Kidney epithelial cell (primary cell): ENCODE measurements at regions not wholly inside any gene's neighbourhood (a gene's known extent, or its start where the extent isn't known, plus 50 kb on each side); places are given as distances from the start of the nearest gene placed in this dataset.
"Not testable (repeated sequence)": the region's sequence is repeated elsewhere in the genome, so short reads cannot be mapped to it uniquely, and the experiment has no call there.

ENCODE experiments used
- DNase-seq: peaks from one replicate; pipeline ENCODE4 v3.0.0-alpha.2; 2010; ENCODE audit warnings: low read depth
- H3K27me3 ChIP-seq: 2 replicates; pipeline ENCODE4 v1.6.0; 2011; ENCODE audit warnings: low read length; ENCODE audit not compliant: control insufficient read depth, insufficient read depth
- H3K36me3 ChIP-seq: 2 replicates; pipeline ENCODE4 v1.5.1; 2011; ENCODE audit warnings: low read length; ENCODE audit not compliant: control insufficient read depth, insufficient read depth
- H3K4me3 ChIP-seq: 2 replicates; pipeline ENCODE4 v1.5.1; 2011; ENCODE audit warnings: low read depth, mild to moderate bottlenecking, control low read depth, low read length

DNA sequence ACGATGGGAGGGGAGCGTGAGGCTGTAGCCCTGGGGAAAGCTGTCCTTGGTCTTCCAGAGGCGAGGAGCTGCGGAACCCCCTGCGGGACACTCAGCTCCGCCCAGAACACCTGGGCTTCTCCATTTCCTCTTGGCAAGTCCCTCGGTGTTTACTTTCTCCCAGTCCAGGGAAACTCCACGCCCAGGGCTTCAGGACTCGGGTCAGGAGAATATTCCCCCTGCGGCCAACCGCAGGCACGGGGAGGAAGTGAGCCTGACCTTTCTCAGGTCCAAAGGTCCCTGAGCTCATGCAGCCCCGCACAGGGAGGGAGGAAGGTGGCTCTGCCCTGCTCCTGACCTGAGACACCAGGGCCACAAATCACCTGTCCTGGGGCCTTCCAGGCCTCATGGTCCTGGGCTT, 5435.9 kb upstream of the TPTE start:
- H3K4me3 ChIP-seq, DNase-seq, H3K36me3 ChIP-seq, H3K27me3 ChIP-seq: not testable (repeated sequence)

DNA sequence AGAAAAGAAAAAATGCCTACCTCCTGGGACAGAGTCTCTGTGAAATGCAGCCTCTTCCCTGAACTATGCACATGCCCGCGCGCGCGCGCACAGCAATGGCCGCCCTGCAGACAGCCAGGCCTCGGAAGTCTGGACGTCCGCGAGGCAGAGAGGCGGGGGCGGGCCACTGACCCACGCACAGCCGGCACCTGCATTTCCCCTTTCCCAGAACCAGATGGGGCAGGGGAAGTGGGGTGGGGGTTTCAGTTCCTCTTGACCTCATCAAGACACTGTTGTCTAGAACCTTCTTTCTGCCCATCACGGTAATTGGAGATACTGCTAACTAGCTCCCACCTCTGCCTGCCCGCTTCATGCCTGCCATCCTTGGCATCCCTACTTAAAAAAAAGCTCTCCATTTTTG, 5435.0 kb upstream of the TPTE start:
- H3K4me3 ChIP-seq, H3K36me3 ChIP-seq, H3K27me3 ChIP-seq, DNase-seq: not testable (repeated sequence)

GRCh38 chr21:5088820-5089219, 5432.6 kb upstream of the TPTE start:
- H3K36me3 ChIP-seq, H3K27me3 ChIP-seq, DNase-seq, H3K4me3 ChIP-seq: not testable (repeated sequence)

- DNase-seq, H3K36me3 ChIP-seq, H3K4me3 ChIP-seq, H3K27me3 ChIP-seq: not testable (repeated sequence)
Observed at GRCh38 chr21:5089399-5090089, 5431.8 kb upstream of the TPTE start.

- not testable (repeated sequence) for H3K27me3 ChIP-seq, H3K36me3 ChIP-seq, H3K4me3 ChIP-seq, DNase-seq
Observed at GRCh38 chr21:5090132-5091079, 5431.0 kb upstream of the TPTE start.

- DNase-seq, H3K4me3 ChIP-seq, H3K36me3 ChIP-seq, H3K27me3 ChIP-seq: not testable (repeated sequence)
Observed at GRCh38 chr21:5091274-5091673, 5430.1 kb upstream of the TPTE start.

DNA sequence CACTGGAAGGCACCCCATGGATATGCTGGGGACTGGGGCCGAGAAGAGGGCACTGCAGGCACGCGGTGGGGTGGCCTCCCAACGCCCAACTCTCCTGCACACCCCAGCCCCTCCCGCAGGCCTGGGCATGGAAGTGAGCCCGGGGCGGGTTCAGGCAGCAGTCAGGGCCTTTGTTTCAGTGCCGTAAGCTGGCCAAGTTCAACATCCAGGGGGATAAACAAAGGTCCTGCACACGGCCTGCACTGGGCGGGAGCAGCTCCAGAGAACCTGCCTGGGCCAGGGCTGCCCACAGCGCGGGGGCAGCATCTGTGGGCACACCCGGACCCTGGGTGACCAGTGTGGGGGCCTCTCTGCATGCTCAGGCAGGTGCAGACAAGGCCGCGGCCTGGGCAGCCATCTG, 5425.8 kb upstream of the TPTE start:
- not testable (repeated sequence) for H3K36me3 ChIP-seq, DNase-seq, H3K4me3 ChIP-seq, H3K27me3 ChIP-seq

GRCh38 chr21:5098010-5098743, 5423.2 kb upstream of the TPTE start:
- DNase-seq, H3K36me3 ChIP-seq, H3K27me3 ChIP-seq, H3K4me3 ChIP-seq: not testable (repeated sequence)

GRCh38 chr21:5100604-5101174, 5420.7 kb upstream of the TPTE start:
- H3K27me3 ChIP-seq, DNase-seq, H3K4me3 ChIP-seq, H3K36me3 ChIP-seq: not testable (repeated sequence)

- not testable (repeated sequence) for H3K36me3 ChIP-seq, DNase-seq, H3K27me3 ChIP-seq, H3K4me3 ChIP-seq
Observed at GRCh38 chr21:5101749-5102148, 5419.6 kb upstream of the TPTE start.

- H3K4me3 ChIP-seq, H3K27me3 ChIP-seq, H3K36me3 ChIP-seq, DNase-seq: not testable (repeated sequence)
Observed at GRCh38 chr21:5103880-5104561, 5417.4 kb upstream of the TPTE start.

DNA sequence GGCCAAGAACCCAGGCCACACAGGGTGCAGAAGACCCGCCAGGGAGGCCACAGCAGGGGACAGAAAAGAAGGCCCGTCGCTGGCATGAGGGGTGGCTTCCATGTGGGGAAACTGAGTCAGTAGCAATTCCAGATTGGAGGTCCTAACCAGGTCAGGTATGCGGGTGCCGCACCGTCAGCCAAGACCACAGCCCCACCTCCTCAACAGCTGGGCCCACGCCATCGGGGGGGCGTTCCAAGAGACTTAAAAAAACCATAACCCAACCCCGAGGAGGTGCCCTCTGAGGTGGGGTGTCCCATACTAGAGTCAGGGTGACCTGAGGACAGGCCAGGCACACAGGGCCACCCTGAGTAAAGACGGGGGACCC, 5416.8 kb upstream of the TPTE start:
- not testable (repeated sequence) for H3K27me3 ChIP-seq, DNase-seq, H3K36me3 ChIP-seq, H3K4me3 ChIP-seq

- not testable (repeated sequence) for DNase-seq, H3K27me3 ChIP-seq, H3K4me3 ChIP-seq, H3K36me3 ChIP-seq
Observed at GRCh38 chr21:5105939-5106708, 5415.3 kb upstream of the TPTE start.
